Epithelial cell of proximal tubule (primary cell): ENCODE measurements at regions not wholly inside any gene's neighbourhood (a gene's known extent, or its start where the extent isn't known, plus 50 kb on each side); places are given as distances from the start of the nearest gene placed in this dataset.

Source experiments
- DNase-seq: peaks from one replicate; pipeline ENCODE4 v3.0.0-alpha.2; 2011; ENCODE audit warnings: low read depth
- H3K4me3 ChIP-seq: 2 replicates; pipeline ENCODE4 v1.5.1; 2011; ENCODE audit warnings: low read depth, mild to moderate bottlenecking, low read length
- CTCF ChIP-seq: conservative IDR thresholded peaks from 2 replicates; pipeline ENCODE4 v1.5.1; 2012; ENCODE audit warnings: low read depth, mild to moderate bottlenecking, low read length

DNA sequence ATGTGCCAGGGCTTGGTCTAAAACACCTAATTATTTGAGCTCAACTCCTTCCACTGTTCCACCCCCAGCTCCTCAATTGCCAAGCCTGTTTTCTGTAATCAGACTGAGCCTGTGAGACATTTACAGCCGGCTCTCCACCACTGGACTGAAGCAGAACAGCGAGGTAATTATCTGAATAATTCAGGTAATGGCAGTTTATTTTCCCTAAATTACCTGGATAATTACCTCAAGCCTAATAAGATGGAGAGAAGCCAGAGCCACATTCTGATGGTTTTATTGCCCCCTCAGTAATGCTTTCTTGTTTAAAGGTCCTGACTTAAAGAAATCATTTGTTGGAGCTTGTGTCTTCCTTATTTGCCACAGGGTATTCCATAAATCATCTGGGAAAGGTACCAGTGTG, 64.2 kb downstream of the FZD4 start:
- no peak for DNase-seq
- no peak overlapping the region for H3K4me3 ChIP-seq
- no peak for TF ChIP-seq CTCF

GRCh38 chr11:86893235-86893634, 62.0 kb downstream of the FZD4 start:
- no peak for TF ChIP-seq CTCF
- DNase-seq: no peak
- no peak overlapping the region for H3K4me3 ChIP-seq
